NCI-H2081 treated with DMSO at 0.1 percent for 48 hours (cell line): ENCODE measurements at regions not wholly inside any gene's neighbourhood (a gene's known extent, or its start where the extent isn't known, plus 50 kb on each side); places are given as distances from the start of the nearest gene placed in this dataset.

Source experiments
- DNase-seq: peaks from one replicate; lab custom pipeline; 2025; lab: John Stamatoyannopoulos, UW

DNA sequence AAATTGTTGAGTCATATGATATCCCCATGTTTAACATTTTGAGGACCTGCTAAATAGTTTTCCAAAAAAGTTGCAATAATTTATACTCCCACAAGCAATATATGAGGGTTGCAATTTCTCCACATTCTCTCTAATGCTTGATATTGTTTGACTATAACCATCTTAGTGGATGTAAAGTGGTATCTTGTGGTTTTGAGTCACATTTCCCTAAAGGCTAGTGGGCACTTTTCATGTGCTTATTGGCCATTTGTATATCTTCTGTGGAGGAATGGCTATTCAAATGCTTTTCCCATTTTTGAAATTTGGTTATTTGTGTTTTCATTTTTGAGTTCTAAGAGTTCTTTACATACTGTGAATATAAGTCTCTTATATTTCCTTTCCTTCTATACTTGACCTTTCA, 82.7 kb downstream of the SCG2 start:
- no peak for DNase-seq

DNA sequence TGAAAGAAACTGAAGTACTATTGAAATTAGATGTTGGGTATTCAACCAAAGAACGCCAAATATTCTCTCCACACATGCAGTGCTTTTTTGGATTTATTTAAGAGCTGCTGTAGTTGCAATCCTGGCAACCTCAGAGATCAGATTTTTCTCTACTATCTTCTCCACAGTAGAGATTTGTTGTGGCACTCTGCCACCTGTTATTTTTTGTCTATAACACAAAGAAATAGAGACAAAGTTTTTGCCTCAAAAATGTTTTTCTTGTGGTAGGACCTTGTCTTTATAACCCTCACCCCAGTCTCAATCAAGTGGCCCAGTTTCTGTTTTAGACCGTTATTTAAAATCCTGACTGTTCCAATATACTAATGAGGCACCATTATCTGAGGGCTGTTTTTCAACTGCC, 79.4 kb downstream of the SCG2 start:
- no peak for DNase-seq

DNA sequence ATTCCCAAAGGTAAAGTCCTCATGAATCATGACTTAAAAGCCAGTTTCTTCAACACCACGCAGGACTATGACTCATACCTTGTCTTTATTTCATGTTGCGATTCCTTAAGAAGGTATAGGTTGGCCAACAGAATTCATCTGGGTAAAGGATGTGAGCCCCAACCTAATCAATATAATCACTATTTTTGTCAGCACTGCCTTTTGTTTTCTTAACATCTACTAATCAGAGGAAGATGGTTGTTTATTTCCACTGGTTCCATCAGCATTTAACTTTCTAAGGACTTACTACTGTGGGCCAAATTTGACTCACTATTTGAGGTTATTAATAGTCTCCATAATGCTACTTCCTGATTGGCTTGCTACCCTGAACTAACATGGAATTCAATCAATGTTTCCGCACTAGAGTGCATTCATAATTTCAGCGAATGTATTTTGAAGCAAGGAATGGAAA, 78.6 kb downstream of the SCG2 start:
- no peak for DNase-seq

DNA sequence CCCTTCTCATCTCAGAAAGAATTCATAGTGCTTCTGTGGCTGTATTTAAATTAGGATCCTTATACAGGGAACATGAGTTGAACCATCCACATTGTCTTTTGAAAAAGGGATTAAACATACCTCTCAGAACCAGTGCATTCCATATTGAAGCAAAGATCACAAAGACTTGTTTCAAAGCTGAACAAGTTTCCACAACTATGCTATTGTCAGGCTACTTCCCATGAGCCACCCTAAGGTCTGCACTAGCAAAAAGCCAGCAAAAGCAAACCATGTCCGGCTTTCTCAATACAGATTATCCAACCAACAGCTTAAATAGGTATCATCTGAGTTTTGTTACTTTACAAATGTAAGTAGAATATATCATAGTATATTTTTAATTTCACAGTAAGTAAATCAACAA, 78.1 kb downstream of the SCG2 start:
- DNase-seq, result no peak

DNA sequence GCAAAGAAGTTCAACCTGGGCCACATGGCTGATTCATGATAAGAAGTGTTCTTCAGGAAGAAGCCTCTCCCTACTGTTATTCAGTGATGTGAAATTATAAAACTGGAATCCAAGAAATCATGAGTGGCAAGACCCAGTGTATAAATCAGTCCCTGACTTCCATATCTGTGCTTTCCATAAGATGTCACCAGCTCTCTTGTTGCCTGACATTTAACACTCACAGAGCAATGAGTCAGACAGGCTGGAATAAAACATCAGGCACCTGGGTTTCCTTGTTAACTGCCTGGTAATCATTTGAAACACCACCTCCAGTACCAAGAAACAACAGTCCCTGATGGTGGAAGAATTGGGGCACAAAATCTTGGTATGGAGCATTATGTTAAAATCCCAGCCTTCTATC, 76.1 kb downstream of the SCG2 start:
- DNase-seq, result no peak

DNA sequence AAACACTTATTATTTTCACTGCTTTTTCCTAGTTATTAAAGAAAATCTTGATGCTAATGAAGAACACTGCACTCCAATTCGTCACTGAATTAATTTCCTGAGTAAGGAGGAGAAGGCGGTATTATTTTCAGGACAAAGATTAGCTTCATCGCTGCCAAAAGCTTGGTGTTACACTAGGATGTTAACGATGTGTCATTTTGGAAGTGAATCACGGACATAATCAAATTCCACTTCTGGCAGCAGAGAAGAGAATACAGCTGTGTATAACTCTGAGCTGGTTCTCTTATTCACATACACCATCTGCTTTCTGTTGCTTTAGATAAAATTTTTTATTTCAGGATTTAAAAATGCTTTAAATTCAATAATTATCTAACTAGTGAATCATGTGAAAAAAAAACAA, 74.1 kb downstream of the SCG2 start:
- no peak for DNase-seq

DNA sequence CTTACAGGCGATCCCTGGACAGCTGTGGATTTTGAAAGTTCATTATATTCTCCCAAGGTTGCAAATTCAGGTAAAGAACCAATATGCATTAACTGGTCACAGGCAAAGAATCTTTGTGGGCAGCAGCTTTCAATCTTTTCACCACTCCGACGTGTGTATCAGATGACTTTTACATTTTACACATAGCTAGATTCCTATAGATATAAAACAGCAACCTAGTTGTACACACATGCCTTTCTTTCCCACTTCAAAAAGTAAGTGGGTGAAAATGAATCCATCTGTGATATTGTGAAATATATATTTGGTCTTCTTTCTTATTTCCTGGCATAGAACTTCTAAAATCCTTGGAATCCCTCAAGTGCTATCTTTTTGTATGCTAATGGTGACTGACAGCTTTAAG, 72.5 kb downstream of the SCG2 start:
- no peak for DNase-seq

DNA sequence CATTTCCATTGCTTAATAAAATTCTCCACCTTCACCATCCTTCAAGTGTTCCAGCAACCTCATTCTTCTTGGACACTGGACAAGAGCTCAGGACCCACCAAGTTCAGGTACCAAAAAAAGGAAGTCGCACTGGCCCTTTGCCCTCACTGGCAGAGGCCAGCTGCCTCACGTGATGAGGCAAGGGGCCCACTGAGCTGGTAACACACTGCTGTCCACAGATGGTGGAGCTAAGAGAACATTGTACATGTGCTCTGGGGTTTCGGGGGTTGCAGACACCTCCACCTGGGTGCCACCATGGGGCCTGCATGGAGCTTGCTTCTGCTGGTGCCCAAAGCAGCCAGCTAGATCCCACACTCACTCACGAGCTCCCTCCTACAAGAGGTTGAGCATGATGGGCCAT, 71.3 kb downstream of the SCG2 start:
- no peak for DNase-seq

DNA sequence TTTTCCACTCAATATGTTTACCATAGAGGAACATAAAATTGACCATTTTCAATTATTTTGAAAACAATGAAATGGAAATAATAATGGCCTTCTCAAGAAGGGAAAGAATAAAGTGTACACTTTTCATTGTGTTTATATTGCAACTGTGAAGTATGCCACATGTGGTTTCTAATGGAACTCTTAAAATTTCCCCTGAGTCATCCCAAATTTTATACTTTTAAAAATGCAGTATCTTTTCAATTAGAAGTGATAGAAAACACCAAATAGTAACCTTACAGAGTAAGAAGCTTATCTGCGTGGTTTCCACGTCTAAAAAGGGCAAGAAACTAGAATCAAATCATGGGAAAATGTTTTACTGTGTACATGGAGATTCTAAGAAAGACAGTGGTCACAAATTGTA, 70.0 kb downstream of the SCG2 start:
- no peak for DNase-seq

DNA sequence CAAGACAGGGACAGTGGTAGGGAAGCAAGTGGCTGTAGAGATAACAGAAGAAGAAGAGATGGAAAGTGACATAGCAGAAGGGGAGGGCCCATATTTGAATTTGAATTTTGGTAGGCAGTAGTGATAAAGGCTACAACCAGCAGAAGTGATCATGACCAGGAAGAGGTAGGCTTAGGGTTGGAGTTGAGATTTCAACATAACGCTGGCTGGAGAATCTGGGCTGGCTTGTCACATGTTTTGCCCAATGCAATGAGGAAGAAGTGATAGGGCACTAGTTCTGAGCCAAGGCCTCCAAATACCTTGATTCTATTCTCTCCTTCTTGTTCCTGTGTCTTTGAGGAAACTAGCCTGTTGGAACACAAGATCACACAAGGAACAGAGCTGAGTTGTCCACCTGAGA, 69.4 kb downstream of the SCG2 start:
- DNase-seq, result no peak

DNA sequence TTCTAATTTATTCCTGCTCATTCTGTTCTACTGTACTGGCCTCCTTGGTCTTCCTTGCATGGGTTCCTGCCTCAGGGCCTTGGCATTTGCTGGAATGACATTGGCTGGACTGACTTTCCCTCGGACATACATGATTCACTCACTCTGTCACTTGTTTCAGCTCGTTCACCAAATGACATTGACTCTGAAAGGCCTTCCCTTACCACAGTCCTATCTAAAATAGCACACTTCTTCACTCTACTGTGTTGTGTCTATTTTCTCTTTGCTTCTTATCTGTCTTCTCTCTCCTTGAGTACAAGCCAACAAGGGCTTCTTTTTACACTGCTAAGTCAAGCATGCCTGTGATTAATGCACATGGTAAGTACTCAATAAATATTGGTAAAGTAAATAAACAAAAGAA, 65.6 kb downstream of the SCG2 start:
- DNase-seq, result no peak

DNA sequence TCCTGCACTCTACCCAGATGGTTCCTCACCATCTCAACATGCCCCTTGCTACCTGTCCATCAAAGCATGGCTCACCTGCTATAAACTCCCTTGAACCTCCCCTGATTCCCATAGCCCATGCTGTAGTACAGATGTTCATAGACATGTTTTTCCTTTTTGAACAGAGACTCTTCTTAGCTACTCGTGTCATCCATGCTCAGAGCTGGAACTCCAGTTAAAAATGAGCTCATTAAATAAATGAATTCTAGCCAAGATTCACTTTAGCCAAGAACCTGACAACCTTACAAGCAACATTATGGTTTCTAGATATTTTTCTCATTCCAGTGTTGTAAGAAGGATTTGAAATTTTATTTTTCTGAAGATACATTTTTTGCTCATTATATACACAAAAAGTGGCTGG, 65.0 kb downstream of the SCG2 start:
- no peak for DNase-seq

DNA sequence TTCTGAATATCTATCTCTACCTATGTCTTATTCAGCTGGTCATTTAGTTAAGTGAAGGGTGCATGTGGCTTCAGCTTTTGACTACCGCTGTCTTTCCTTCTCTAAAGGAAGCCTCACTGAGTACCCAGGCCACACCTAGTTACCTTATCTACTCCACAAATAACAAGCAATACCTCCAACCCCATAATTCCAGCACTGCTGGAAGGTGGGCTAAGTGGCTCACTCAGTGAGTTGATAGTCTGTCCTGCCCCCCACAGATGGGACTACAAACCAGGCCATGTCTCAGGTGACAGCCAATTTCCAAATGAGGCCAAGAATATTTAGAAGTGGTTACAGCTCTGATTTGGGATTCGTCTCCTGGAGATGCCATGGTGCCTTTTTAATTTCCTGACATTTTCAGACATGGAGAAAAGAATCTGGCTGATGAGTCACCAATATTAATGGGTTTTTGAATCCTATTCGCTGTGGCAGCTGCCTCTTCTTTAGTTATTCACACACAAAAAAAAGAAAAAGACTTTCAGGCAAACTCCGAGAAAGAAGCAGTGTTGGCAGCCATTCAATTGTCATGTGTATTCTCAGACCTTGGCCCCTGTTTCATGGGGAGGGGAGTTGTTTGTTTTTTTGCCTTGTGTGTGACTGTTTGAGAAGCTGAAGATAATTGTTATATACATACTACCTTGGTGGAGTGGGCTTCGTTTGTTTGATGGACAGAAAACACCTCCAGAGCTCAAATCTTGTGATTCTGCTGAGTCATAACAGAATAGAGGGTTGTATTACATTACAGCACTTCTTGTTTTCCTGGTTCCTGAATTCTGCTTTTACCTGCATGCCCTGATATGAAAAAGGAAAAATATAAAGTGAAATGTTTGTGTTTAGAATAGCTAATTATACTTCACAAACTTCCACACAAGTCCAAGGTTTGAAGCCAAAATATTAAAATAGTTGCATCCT, 64.2 kb downstream of the SCG2 start:
- DNase-seq, result peak; percentile 72

DNA sequence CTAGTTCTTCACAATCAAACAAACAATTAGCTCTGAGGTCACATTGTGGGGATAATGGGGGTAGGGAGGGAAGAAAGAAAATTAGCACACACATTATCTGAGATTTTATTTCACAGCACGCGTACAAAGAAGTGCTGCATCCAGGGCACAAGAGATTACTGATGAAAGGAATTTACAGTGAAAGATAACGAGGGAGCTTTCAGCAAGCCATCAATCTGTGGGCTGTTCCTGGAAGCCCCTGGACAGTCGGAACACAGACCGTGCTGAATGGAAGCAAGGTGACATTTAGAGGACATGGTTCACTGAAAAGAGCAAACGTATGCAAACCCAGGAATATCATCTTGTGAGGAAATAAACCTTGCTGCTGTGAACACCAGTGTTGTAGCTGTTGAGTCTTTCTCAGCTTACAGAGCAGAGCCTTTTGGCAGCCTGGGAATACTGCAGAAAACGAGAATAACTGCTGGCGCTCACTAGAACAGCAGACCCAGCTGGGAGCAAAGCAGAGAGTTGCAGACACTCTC, 63.2 kb downstream of the SCG2 start:
- DNase-seq, result peak; percentile 50

DNA sequence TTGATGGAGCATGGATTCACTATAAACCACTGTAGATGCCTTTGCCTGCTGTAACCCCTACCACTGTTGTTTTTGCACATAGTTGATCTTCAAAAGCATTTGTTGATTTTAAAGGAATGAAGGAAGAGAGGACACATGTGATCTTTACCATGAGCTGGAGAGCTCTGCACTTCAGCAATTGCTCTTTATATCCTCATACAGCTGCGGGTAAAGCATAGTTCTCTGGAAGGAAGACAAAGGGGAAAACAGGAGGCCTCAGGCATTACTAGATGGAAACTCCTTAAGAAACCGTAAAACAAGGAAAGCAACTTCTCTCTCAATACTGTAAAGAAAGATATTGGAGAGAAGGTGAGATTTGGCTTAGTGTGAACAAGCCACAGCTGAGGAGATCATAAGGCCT, 60.6 kb downstream of the SCG2 start:
- DNase-seq, result no peak

DNA sequence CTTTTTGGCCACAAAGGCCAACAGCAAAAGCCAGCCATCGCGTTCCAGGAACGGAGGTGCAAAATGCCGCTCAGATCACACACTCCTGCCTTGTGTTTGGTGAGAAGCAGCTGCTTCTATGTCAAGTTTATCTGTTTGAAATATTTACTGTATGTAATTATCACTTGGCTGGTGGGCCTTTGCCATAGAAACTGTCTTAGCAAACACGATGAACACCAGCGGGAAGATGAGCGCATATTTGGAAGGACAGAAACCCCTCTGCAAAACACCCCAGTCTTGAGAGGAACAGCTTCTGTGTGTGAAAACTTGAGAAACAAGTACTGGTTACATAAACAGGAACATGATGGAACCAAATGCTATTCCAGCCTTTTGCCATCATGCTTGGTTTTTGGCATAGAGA, 59.7 kb downstream of the SCG2 start:
- DNase-seq, result no peak

DNA sequence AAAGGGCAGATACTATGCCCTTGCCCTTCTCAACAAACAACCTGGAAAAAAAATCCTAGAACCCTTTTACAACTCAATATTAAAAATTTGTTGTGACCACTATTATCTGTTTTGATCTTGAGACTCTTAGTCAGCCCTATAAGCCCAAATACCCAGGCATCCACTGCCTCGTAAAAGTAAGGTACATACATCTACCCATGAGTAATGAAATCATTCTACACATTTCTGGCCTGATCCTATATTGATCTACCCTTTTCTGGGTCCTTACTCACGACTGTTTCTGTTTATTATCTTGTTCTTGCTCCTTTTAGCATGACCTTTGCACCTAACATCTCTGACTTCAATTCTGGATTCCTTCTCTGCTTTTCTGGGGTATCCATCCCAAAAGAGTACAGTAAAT, 56.8 kb downstream of the SCG2 start:
- no peak for DNase-seq

DNA sequence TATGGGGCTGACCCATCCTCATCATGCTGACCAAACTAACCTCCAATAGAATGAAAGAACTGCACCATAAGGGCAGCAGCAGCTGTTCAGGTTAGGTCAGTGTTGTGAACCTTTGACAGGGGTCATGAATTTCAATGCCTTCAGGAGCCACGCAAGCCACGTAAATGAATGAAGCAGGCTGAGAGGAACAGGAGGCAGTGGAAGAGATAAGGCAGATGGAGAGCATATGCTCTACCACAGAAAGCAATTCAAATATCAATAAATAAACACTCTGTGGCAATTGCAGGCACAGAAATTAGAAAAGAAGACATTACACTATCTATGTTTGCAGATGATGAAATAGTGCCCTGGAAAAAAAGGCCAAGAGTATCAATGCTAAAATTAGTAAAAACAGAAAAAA, 56.3 kb downstream of the SCG2 start:
- DNase-seq, result no peak
